Skin of body (tissue), 1 donor: ENCODE measurements at regions not wholly inside any gene's neighbourhood (a gene's known extent, or its start where the extent isn't known, plus 50 kb on each side); places are given as distances from the start of the nearest gene placed in this dataset.

Experiments used
- DNase-seq: peaks from one replicate; lab custom pipeline; 2025; lab: John Stamatoyannopoulos, UW

DNA sequence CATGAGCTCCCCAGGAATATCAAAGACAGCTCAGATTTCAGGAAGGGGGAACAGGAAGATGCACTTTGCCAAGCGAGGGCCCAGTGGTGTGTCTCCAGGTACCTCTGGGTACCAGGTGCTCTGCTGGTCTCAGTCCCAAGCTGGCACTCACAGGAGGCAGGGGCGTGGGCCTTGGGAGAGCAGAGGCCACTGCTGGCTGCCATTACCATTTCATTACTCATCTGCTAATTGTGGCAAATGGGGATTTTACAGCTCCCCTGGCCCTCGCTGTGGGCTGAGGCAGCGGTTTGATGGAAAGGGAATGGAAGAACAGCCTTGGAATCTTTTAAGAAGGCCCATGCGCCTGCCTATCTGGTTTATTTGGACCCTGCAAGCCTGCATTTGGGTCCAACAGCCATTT lies 192.0 kb upstream of the NAV2 start:
- no peak for DNase-seq

DNA sequence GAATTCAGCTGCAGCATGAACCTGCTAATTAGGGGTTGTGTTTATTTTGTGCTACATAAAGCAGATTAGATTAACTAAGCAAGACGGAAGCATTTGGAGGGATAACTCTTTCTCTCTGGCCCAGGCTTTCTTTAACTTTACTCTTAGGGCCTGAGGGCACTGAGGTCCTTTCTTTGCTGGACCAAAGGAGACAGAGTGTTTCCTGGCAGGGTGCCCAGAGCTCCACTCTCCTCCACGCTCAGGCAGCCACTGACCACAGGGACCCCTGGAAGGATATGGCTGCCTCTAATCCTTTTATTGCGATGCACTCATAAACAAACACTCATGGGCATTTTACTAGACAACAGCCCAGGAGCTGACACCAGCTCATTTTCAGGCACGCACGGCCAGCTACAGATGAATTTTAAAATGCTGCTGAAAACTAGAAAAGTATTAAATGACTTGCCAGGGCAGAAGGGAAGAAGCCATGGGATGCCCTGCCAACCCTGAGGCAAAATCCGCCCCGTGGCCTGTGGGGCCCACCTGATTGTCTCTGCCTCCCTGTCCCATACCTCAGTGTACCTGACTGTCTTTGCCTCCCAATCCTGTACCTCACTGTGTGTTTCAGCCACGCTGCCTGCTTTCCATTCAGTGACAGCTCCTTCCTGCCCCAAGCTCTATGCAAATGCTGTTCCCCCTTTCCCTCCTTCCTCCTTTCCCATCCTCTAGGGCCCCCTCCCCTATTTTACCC lies 192.6 kb upstream of the NAV2 start:
- DNase-seq: no peak

DNA sequence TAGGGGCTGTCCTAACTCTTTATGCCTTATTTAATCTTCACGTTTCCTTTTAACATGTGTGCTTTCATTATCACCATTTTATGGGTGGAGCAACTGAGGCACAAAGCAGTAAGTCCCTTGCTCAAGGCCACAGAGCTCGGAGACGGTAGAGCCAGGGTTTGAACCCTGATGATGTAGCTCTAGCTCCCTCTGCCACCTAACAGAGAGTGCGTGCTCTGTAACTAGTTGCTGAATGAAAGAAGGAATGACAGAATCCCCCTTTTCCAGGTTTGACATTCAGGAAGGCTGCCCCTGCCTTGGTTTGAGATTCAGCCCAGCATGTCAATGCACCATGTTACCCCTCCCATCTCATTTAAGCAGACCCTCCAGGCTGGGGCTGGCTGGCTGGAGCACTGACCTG lies 193.3 kb upstream of the NAV2 start:
- DNase-seq: no peak

DNA sequence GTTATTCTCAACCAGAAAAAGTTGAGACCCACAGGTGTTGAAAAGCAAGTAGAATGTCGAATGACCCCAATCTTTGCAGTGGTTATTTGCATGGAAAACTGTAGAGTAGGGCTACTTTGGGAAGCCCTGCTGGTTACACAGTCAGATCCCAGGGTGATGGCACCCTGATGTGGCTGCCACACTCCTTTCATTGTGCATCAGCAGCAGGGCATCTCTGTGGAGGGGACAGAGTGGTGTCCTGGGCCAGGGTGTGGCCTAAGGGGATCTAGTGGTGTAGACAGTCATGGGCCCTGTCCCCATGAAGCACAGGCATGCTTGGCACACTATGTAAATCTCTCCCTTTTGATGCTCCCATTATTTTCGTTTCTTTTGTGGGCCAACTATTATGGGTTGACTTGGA lies 199.4 kb upstream of the NAV2 start:
- DNase-seq: no peak

DNA sequence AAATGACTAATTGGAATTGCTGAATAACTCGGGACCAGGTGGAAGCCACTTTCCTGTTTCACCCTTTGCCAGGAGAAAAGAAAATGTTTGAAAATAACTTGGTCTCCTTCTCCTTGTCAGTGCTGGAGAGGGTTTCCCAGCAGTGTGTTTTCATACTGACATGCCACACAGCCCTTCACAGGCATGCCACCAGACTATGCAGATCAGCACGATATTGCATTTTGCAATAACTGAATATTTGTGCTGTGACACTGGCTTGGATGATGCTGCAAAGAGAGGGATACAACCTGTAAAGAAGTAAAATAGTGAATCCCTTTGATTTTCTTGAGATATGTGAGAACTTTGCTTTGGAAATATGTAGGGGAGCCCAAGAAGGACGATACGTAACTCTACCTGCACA lies 200.0 kb upstream of the NAV2 start:
- no peak for DNase-seq

DNA sequence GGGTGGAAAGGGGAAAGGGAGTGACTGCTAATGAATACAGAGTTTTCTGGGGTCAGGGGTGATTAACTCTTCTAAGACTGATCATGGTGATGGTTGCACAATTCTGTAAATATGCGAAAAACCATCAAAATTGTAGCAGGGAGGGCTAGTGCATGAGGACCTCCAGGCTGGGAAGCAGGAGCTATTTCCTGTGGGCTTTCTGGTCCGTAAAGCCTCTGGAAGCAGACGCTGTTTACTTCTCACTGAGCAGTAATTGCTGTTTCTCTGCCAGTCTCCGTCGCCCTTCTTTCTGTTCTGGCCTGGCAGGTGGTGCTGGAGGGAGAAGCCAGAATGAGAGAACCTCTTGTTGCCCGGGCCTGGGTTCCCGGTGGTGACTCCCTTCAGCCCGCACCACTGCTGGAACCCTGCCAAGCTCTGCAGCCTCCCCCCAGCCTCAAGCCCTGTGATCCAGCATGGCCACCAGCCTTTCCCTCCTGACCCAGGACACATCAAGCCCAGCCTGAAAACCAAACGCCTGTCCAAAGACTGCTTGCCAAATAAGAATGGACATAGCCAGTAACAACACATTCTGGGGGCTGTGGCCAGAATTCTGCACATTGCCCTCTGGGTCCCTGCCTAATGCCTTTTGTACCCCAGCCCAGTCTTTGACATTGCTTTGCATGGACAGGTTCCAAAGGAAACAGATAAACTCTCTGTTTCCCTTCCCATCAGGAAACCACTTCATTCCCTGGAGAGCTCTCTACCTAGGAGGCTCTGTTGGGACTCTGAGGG lies 201.0 kb upstream of the NAV2 start:
- no peak for DNase-seq

DNA sequence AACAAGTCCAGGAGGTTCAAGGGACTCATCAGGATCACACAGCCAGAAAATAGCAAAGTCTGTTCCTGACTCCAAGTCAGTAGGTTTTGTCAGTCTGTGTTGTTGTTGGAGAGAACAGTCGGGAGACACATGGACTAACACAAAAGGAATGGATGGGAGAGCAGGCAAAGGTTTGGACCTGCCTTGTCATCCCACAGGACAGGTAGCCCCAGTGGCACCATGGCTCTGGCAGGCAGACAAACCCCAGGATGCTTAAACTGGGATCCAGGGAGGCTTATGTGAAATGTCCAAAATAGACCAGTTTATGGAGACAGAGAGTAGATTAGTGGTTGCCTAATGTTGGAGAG lies 201.6 kb upstream of the NAV2 start:
- DNase-seq: no peak

DNA sequence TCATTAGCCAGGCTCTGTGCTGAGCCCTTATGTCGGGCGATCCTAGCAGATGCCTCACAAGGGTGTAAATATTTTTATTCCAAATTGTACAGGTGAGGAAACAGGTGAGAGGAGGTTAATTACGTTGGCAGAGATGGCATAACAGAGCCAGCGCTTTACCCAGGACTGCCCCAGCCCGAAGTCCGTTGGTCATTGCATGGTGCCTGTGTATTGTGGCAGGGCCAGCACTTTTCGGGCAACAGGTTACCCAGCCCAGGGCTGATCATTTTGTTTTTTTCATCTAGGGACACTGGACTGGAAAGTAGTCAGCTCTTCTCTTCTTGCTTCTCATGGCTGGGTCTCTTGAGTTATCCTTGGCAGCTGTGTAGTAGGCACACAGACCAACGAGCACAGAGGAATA lies 202.2 kb upstream of the NAV2 start:
- DNase-seq: no peak

DNA sequence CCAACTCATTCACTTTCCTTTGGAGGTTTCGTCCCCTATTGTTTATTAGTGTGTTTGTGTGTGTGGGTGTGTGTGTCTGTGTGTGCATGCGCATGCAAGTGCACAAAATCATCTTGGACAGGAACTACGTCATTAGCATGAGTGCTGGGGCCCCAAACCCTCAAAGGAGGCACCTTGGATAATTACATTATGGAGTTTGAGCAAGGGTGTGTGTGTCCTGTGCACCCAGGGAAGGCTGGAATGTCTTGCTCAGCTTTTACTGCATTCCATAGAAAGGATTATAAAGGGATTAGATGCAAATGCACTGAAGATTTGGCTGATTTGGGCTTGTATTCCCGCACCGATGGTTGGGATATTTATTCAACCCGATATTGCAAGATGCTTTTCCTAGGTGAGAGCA lies 203.4 kb upstream of the NAV2 start:
- no peak for DNase-seq

DNA sequence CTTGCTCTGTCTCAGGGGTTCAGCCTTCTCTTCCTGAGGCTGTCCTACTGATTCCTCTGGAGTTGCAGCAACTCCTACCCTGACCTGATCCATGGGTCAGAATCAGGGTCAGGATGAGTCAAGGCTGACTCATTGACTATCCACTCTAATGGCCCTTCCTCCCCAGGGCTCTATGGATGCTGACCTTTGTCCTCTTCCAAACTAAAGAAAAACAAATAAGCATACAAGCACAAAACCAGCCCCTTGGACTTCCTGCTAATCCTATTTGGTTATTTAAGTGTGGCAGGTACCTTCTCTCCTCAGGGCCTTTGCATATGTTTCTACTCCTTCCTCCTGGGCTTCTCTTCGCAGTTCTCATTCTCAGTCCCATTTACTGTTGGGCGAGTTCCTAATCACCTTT lies 204.5 kb upstream of the NAV2 start:
- no peak for DNase-seq

DNA sequence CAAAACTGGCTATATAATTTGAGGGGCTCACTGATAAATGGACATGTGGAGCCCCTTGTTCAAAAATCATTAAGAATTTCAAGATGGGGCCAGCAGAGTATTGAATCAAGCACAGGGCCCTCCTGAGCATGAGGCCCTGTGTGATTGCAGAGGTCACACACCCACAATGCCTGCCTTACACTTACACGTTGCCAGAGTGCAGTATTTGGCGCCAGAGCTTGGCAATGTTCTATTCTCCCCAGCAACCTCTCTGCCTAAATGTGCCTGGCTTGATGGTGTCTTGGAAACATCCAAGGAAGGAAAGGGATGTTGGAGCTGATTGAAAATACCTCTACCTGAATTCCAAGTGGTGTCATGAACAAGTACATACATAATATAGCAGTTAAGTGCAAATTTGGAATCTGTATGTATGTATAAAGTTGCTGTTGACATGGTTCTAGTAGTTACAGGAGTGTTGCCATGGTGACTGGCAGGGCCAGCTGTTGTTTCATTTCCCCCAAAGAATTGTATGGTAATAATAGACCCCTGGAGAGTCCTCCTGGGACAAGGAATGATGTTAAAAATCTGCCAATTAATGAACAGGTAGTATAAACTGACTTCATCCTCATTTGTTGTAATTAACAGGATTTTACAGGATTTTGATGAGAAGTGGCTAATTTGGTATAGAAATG lies 205.7 kb upstream of the NAV2 start:
- no peak for DNase-seq

DNA sequence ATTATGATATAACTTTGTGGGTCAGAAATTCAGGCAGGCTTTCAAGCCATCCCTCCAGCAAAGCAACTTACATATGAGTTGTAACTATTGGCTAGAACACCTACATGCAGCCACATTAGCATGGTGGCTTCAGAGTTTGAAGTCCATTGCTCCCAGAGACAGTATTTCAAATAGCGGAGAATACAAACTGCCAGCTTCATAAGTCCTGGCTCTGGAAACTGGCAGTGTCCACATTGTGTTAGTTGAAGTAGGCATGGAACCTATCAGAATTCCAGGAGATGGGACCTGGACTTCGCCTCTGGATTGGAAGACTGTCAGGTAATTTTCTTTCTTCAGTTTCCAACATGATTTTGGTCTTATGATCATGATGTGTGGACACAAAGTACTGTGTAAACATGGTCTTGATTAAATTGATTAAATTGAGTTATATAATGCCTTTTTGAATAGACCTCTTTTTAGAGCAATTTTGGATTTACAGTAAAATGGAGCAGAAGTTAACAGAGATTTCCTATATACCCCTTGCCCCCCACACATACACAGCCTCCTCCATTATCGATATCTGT lies 209.9 kb upstream of the NAV2 start:
- DNase-seq: no peak

DNA sequence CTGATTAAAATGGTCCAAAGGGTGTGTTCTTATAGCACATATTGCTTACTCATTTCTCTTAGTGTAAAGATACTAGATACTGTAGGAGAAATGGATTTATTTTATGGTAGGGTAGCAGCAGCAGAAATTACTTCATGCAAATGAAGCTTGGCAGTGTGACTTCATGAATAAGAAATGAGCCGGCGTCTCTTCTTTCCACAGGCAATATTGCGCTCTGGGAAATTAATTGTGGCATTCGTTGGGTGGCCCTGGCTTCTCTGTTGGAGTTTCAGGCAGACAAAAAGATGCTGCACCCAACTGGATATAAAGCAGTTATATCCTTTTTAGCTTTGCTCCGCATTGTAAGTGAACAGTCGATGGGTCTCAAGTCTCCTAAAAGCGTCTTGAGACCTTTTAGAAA lies 211.0 kb upstream of the NAV2 start:
- no peak for DNase-seq

DNA sequence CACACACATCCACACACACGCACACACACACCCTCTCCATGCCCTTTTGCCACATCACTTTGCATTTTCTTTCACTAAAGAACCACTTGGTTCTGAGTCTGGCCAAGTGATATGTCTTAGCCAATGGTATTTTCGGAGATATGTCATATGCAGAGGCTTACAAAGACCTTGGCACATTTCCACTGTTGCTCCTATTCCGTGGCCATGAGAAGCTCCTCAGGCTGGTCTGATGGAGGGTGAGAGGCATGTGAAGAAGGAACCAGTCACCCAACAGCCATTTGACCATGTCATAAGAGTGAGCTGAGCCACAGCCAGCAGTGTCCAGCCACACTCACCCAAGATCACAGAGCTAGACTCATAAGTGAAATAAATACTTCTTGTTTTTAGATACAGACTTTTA lies 212.6 kb upstream of the NAV2 start:
- DNase-seq: no peak

DNA sequence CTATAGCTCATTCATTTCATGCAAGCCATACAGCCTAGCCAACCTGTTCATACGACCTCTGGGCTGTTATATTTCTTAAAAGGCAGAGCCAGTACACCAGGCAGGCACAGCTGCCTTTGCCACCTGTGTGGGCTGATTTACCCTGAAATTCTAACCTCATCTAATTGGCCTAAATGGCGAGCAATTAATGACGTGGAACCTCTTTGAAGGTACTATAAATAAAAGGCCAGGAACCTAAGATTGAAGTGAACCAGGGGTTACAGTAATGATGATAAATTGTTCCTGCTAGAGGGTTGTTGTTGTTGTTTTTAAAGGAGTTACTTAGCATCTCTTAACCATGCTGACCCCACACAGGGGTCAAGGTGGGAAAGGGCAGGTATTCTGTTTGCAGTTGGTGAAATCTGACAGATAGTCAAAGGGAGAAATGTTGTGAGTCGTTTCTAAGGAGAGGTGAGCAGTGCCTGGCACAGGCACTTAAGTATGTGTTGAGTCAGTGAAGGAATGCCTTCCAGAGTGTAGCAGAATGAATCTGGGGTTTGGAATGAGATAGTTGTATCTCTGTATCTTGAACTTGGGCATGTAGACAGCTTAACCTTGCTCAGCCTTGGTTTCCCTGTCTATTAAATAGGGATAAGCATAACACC lies 213.5 kb upstream of the NAV2 start:
- no peak for DNase-seq

DNA sequence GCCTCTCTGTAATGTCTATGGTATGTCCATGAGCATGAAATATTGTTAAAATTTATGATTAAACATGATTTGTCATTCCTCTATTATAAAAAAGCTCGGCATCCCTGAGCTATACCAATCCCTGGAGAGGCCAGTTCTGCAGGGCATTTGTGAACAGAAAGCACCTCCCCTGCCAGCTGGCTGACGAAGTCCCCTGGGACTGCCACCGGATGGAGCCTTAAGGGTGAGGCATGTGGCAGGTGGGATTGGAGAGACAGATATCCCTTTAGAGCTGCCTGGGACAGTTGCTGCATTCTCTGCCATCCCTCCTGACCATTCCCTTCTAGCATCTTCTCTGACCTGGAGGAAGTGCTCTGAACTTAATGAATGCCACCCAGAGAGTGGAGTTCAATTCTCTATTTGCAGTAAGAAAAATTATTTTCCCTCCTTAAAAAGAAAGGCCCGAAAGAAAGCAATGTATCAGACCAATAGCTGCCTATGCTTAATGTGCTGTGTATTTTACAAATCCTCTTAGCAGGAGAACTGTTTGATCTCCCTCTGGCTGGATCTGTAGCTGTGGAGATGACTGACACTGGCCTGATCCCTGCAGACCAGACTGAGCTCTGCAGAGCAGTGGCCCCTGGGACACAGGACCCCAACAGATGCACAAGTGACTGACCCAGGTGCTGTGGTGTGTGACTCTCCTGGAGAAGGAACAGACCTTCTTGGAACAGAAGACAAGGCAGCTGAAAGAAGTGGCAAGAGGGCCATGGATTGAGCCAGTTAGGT lies 219.0 kb upstream of the NAV2 start:
- DNase-seq: no peak

DNA sequence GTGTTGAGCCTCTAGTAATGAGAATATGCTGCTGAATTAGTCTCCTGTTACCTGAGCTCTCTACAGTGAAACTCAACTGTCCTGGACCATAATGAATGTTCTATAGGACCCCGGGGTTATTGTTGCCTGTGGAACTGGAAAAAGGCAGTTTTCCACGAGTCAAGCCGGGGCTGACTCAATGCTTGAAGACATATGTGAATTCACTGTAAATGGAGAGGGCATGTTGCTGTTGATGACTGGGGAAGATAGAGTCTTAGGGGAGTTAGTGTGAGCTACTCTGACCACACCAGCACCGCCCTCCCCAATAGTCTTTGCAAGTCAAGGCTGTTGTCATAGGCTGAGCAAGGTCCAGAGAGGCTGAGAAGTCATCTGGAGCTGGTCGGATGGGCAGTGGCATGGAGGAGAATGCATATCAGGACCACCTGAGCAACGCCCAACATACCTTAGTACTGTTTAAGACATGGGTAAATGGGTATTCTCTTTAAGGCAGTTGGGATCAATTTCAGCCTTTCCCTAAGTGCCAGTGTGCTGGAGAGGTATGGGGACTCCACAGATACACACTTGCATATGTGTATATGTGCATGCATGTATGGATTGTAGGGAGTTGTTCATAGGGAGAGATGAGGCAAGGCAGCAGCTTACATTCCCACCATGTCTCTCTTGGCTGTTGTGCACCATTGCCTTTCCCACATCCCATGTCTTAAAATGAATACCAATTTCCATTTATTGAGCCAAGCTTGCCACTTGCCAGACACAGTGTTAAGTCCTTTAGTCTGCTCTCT lies 230.1 kb upstream of the NAV2 start:
- DNase-seq: no peak

DNA sequence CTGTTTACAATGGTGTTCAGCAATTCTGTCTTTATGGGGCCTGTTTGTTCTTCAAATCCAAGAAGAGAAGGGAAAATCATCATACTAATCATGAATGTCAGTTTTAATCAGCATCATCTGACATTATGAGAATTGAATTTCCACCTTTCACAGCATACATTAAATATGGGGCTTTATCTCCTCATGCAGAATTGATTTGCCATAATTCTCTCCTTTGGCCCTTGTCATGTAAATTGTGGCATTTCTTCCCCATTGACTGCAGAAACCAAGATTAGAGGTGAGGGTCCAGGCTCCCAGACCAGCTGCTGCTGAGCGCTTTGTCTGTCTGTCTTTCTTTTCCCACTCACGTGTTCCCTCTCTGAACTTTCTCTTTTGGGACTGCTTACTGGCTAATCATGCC lies 232.1 kb upstream of the NAV2 start:
- no peak for DNase-seq

DNA sequence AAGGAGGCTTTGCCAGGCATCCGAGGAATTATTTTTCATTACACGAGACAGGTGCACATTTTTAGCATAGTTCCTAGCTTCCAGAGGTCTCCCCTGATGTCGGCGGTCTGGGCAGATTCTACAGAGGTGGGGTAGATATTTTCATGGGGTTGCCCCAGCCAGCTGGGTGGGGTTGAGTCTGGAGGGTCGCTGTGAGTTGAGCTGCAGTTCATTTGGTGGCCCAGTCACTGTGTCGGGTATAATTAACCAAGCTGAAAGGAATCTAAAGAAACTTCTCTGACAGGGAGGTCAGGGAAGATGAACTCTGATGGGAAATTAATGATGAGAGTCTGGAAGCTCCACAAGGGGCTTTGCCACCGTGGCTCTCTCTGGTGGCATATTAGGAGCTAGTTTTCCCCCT lies 233.7 kb upstream of the NAV2 start:
- no peak for DNase-seq

DNA sequence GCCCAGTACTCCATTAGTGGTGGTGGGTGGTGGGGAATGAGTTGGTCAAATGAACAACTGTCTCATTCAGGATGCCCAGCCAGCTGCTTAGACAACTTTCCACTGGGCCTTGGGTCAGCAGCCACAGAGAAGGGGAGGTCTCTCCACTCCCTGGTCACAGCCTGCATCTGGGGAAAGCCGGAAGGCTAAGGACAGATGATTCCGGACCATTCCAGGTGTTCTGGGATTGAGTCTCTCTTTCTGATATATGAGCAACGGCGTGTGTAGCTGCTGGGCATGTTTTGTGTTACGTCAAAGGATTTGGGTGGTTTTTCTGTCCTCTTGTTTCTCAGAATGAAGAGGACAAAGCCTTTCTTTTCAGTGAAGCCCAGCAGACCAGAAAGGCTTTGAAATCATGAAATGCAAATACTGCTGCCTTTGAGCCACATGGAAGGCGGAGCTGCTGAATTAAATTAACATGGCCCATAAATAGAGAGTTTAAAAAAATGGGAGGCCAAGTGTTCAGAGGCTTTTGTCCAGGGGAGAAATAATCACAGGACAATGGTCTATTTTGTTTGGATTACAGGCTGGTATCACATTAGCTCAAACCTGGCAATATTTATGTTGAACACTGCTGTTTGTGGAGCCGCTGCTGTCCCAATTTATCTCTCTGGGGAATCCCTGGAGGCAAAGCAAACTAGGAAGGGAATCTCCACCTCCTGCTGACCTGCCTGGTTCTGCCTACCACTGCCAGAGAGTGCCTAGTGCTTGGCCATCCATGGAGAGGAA lies 234.4 kb upstream of the E2F8 start:
- DNase-seq: no peak
